ENCODE measurements at regions not wholly inside any gene's neighbourhood (a gene's known extent, or its start where the extent isn't known, plus 50 kb on each side); places are given as distances from the start of the nearest gene placed in this dataset.

GRCh38 chr12:123085066-123085465 is 65.8 kb downstream of the PITPNM2 start:
- BruUV-seq (replicated peaks), result no TSS peak
- Histone ChIP-seq H3K27ac (ENCODE audit: extremely low read length, insufficient read depth, low read length) (no peak overlapping the region), H3K4me1 (ENCODE audit: insufficient read depth, low read length) (peaks cover 38% of the 10 kb centered on the region), H3K9ac (ENCODE audit: insufficient read depth, low read depth, low read length) (no peak overlapping the region), H3K4me2 (ENCODE audit: low read depth, low read length) (no peak overlapping the region), H3K36me3 (replicated peaks in 1 of 2; ENCODE audit: control insufficient read depth in 1 of 2, insufficient read depth in 2 of 2, low read length in 2 of 2) (no peaks in the 10 kb centered on the region; a peak in 2 of 5 replicates), H2AFZ (ENCODE audit: low read length) (no peak overlapping the region), H3K9me3 (ENCODE audit: low read length) (no peaks in the 10 kb centered on the region), H4K20me1 (ENCODE audit: insufficient read depth, low read length) (no peaks in the 10 kb centered on the region), H3K79me2 (ENCODE audit: insufficient read depth, low read length) (peaks cover 5% of the 10 kb centered on the region), H3K27me3 (ENCODE audit: control insufficient read depth in 1 of 2, insufficient read depth in 2 of 2, low read length in 2 of 2) (no peaks in the 10 kb centered on the region), H3K4me3 (replicated peaks in 1 of 3; ENCODE audit: insufficient read depth in 1 of 3, low read depth in 2 of 3, low read length in 3 of 3) (no peak overlapping the region)
- CTCF ChIA-PET (ENCODE audit: low intra/inter-chr PET ratio, low total read pairs), result no interaction called here
- DNase-seq (ENCODE audit: low spot score), result no peak
- in situ Hi-C loops (cut with HindIII; ENCODE audit: extremely low pct_ligation_motif_present, low pct_unique_long_range_greater_than_20kb), result no loop called here
- POLR2A ChIA-PET, result no interaction called here
- ATAC-seq, result no peak
- WGBS (ENCODE audit: low lambda C conversion rate), result over 99% methylated on average over 4 of the region's 5 CpGs
- intact Hi-C loops (cut with micrococcal nuclease; ENCODE audit: unreplicated experiment), result no loop called here
- FAIRE-seq, result no peak
- no peak for TF ChIP-seq REST (IDR thresholded peaks at IDR 0.05; ENCODE audit: borderline replicate concordance in 1 of 2, low read depth in 1 of 2, low read length in 2 of 2)
- no peak for TF ChIP-seq NFIB (CRISPR knock-in tag; IDR thresholded peaks at IDR 0.05; ENCODE audit: borderline replicate concordance)
- no peak for TF ChIP-seq BATF2 (CRISPR knock-in tag; IDR thresholded peaks at IDR 0.05)
- TF ChIP-seq ZNF430 (CRISPR knock-in tag; IDR thresholded peaks at IDR 0.05), result no peak
- no peak for TF ChIP-seq ATF6 (CRISPR knock-in tag; conservative IDR thresholded peaks at IDR 0.05)
- TF ChIP-seq ZNF556 (CRISPR knock-in tag; IDR thresholded peaks at IDR 0.05; ENCODE audit: borderline replicate concordance), result no peak
- no peak for TF ChIP-seq ZSCAN25 (CRISPR knock-in tag; IDR thresholded peaks at IDR 0.05)
- TF ChIP-seq RARG (CRISPR knock-in tag; IDR thresholded peaks at IDR 0.05; ENCODE audit: low read depth), result no peak
- no peak for TF ChIP-seq PRDM15 (CRISPR knock-in tag; IDR thresholded peaks at IDR 0.05)
- TF ChIP-seq ARID5B (CRISPR knock-in tag; IDR thresholded peaks at IDR 0.05), result no peak
- no peak for TF ChIP-seq KDM6A (CRISPR knock-in tag; IDR thresholded peaks at IDR 0.05; ENCODE audit: low read depth)

Data from HepG2 (cell line).